K562 (cell line): ENCODE measurements at regions not wholly inside any gene's neighbourhood (a gene's known extent, or its start where the extent isn't known, plus 50 kb on each side); places are given as distances from the start of the nearest gene placed in this dataset.

Experiments used
- AFF4 ChIP-seq: sonication (generic); formaldehyde crosslinking; IDR thresholded peaks from 2 replicates; pipeline ENCODE4 v1.8.0; 2023; ENCODE audit warnings: mild to moderate bottlenecking, missing genetic modification reagents
- CHD7 ChIP-seq: fragments of 200-600 bp; sonication (generic); IDR thresholded peaks from one replicate; pipeline ENCODE4 v1.6.1; 2012; ENCODE audit warnings: mild to moderate bottlenecking, low read depth, low read length, inconsistent platforms
- ELF2 ChIP-seq: fragments of 250-450 bp; sonication (Bioruptor Pico); IDR thresholded peaks from 2 replicates; pipeline ENCODE4 v1.5.0; 2021; ENCODE audit warnings: mild to moderate bottlenecking
- HES1 ChIP-seq: fragments of 450-650 bp; IDR thresholded peaks from 2 replicates; pipeline ENCODE4 v1.6.1; 2016; ENCODE audit warnings: low read depth, mild to moderate bottlenecking, moderate library complexity
- ILF3 ChIP-seq: fragments of 450-650 bp; IDR thresholded peaks from 2 replicates; pipeline ENCODE4 v1.6.1; 2018; ENCODE audit warnings: antibody characterized with exemption, mild to moderate bottlenecking, moderate library complexity, borderline replicate concordance
- KDM2B ChIP-seq: fragments of 250-450 bp; sonication (Bioruptor Pico); IDR thresholded peaks from 2 replicates; pipeline ENCODE4 v1.8.0; 2021; ENCODE audit warnings: mild to moderate bottlenecking, moderate library complexity
- PML ChIP-seq: IDR thresholded peaks from 2 replicates; pipeline ENCODE4 v1.6.1; 2012; ENCODE audit warnings: low read length, inconsistent platforms
- ZBTB7A ChIP-seq: IDR thresholded peaks from 2 replicates; pipeline ENCODE4 v1.6.1; 2011; ENCODE audit warnings: low read depth, mild to moderate bottlenecking, low read length, moderate library complexity, borderline replicate concordance; ENCODE audit not compliant: control insufficient read depth
- ZNF165 ChIP-seq: fragments of 250-450 bp; sonication (Bioruptor Pico); IDR thresholded peaks from 2 replicates; pipeline ENCODE4 v1.4.0; 2020; ENCODE audit warnings: borderline replicate concordance
- ZNF408 ChIP-seq: fragments of 250-450 bp; sonication (Bioruptor Pico); IDR thresholded peaks from 2 replicates; pipeline ENCODE4 v1.4.0; 2020; ENCODE audit warnings: low read depth, mild to moderate bottlenecking, moderate library complexity
- ZNF586 ChIP-seq: fragments of 450-650 bp; formaldehyde crosslinking; conservative IDR thresholded peaks from 2 replicates; pipeline ENCODE4 v1.4.0; 2020; ENCODE audit warnings: mild to moderate bottlenecking, moderate library complexity

- TF ChIP-seq CHD7 (no peak), ZNF408 (no peak), HES1 (peak; percentile 43; the same call in 1 of the 2 replicates), ILF3 (no peak), ELF2 (CRISPR knock-in tag) (no peak), KDM2B (CRISPR knock-in tag) (no peak), ZNF165 (CRISPR knock-in tag) (no peak), AFF4 (CRISPR knock-in tag) (0 out of 2 replicates have a peak, but pooled peaks have one; percentile 1), ZNF586 (CRISPR knock-in tag) (no peak), ZBTB7A (peak; percentile 60), PML (peak; percentile 75)
These were observed 268.4 kb downstream of the METTL4 start (continued) for GRCh38 chr18:2302628-2303516.
